ENCODE measurements at regions not wholly inside any gene's neighbourhood (a gene's known extent, or its start where the extent isn't known, plus 50 kb on each side); places are given as distances from the start of the nearest gene placed in this dataset.
"Not testable (repeated sequence)": the region's sequence is repeated elsewhere in the genome, so short reads cannot be mapped to it uniquely, and the experiment has no call there.

- no peak for DNase-seq (ENCODE audit: low read depth, low spot score)
Measured at GRCh38 chr12:69130064-69130463, 109.3 kb upstream of the CPSF6 start.

- DNase-seq (ENCODE audit: low read depth, low spot score) = no peak
Measured at GRCh38 chr12:69131077-69131476, 108.3 kb upstream of the CPSF6 start.

- no peak for DNase-seq (ENCODE audit: low read depth, low spot score)
Measured at GRCh38 chr12:69136931-69137613, 102.3 kb upstream of the CPSF6 start.

- DNase-seq (ENCODE audit: low read depth, low spot score) = no peak
Measured at GRCh38 chr12:69141074-69141473, 98.3 kb upstream of the CPSF6 start.

GRCh38 chr12:69149270-69149669 is 90.1 kb upstream of the CPSF6 start:
- no peak for DNase-seq (ENCODE audit: low read depth, low spot score)

GRCh38 chr12:69150083-69150795 is 89.1 kb upstream of the CPSF6 start:
- no peak for DNase-seq (ENCODE audit: low read depth, low spot score)

GRCh38 chr12:69150796-69151127 is 88.6 kb upstream of the CPSF6 start:
- no peak for DNase-seq (ENCODE audit: low read depth, low spot score)

- peak; percentile 90 for DNase-seq (ENCODE audit: low read depth, low spot score)
Measured at GRCh38 chr12:69151254-69151764, 88.1 kb upstream of the CPSF6 start.

GRCh38 chr12:69154585-69155363 is 84.6 kb upstream of the CPSF6 start:
- DNase-seq (ENCODE audit: low read depth, low spot score) = no peak

- peak; percentile 74 for DNase-seq (ENCODE audit: low read depth, low spot score)
Measured at GRCh38 chr12:69157023-69157655, 82.2 kb upstream of the CPSF6 start.

GRCh38 chr12:69161829-69162228 is 77.5 kb upstream of the CPSF6 start:
- DNase-seq (ENCODE audit: low read depth, low spot score) = no peak

- no peak for DNase-seq (ENCODE audit: low read depth, low spot score)
Measured at GRCh38 chr12:69163681-69164362, 75.5 kb upstream of the CPSF6 start.

- no peak for DNase-seq (ENCODE audit: low read depth, low spot score)
Measured at GRCh38 chr12:69167648-69168165, 71.7 kb upstream of the CPSF6 start.

GRCh38 chr12:69168363-69168762 is 71.0 kb upstream of the CPSF6 start:
- no peak for DNase-seq (ENCODE audit: low read depth, low spot score)

GRCh38 chr12:69168828-69169227 is 70.5 kb upstream of the CPSF6 start:
- no peak for DNase-seq (ENCODE audit: low read depth, low spot score)

- no peak for DNase-seq (ENCODE audit: low read depth, low spot score)
Measured at GRCh38 chr12:69170293-69170692, 69.1 kb upstream of the CPSF6 start.

- no peak for DNase-seq (ENCODE audit: low read depth, low spot score)
Measured at GRCh38 chr12:69171881-69172280, 67.5 kb upstream of the CPSF6 start.

- DNase-seq (ENCODE audit: low read depth, low spot score) = no peak
Measured at GRCh38 chr12:69172491-69172890, 66.9 kb upstream of the CPSF6 start.

GRCh38 chr12:69173368-69173767 is 66.0 kb upstream of the CPSF6 start:
- DNase-seq (ENCODE audit: low read depth, low spot score) = no peak

GRCh38 chr12:69179786-69180185 is 59.6 kb upstream of the CPSF6 start:
- DNase-seq (ENCODE audit: low read depth, low spot score) = no peak

- not testable (repeated sequence) for DNase-seq (ENCODE audit: low read depth, low spot score)
Measured at GRCh38 chr12:69187572-69187971, 51.8 kb upstream of the CPSF6 start.
